GM23338 (cell line): ENCODE measurements at regions not wholly inside any gene's neighbourhood (a gene's known extent, or its start where the extent isn't known, plus 50 kb on each side); places are given as distances from the start of the nearest gene placed in this dataset.

Experiments
- ATAC-seq: fragments of 200-7000 bp; cut with Tn5 transposase; 3 replicates; pipeline ENCODE4 v1.9.1; 2020
- DNase-seq: peaks from one replicate; pipeline ENCODE4 v3.0.0-alpha.2; 2015; ENCODE audit warnings: low spot score
- H2AFZ ChIP-seq: fragments of 200-600 bp; sonication (generic); 2 replicates; pipeline ENCODE4 v1.8.0; 2016; ENCODE audit warnings: antibody characterized with exemption, mild to moderate bottlenecking, moderate library complexity
- H3F3A ChIP-seq: fragments of 200-600 bp; sonication (generic); replicated peaks from 2 replicates; pipeline ENCODE4 v1.8.0; 2017; ENCODE audit warnings: antibody characterized with exemption, mixed run types, low read depth
- H3K27ac ChIP-seq: fragments of 200-600 bp; sonication (generic); 2 replicates; pipeline ENCODE4 v1.6.1; 2016; ENCODE audit warnings: low read depth
- H3K27me3 ChIP-seq: fragments of 200-600 bp; sonication (generic); 2 replicates; pipeline ENCODE4 v1.8.0; 2016; ENCODE audit warnings: mild to moderate bottlenecking, mixed run types, moderate library complexity; ENCODE audit not compliant: insufficient read depth
- H3K36me3 ChIP-seq: fragments of 200-600 bp; sonication (generic); 2 replicates; pipeline ENCODE4 v1.8.0; 2016; ENCODE audit warnings: mild to moderate bottlenecking; ENCODE audit not compliant: insufficient read depth
- H3K4me1 ChIP-seq: fragments of 200-600 bp; sonication (generic); 2 replicates; pipeline ENCODE4 v1.8.0; 2016; ENCODE audit warnings: mild to moderate bottlenecking, moderate library complexity; ENCODE audit not compliant: insufficient read depth
- H3K4me2 ChIP-seq: fragments of 200-600 bp; sonication (generic); 2 replicates; pipeline ENCODE4 v1.7.1; 2017; ENCODE audit warnings: mixed run types
- H3K4me3 ChIP-seq: fragments of 200-600 bp; sonication (generic); 2 replicates; pipeline ENCODE4 v1.6.1; 2016; ENCODE audit warnings: mixed run types
- H3K79me2 ChIP-seq: fragments of 200-600 bp; sonication (generic); replicated peaks from 2 replicates; pipeline ENCODE4 v1.8.0; 2017; ENCODE audit warnings: mild to moderate bottlenecking; ENCODE audit not compliant: insufficient read depth
- H3K9me2 ChIP-seq: fragments of 200-600 bp; sonication (generic); 2 replicates; pipeline ENCODE4 v1.8.0; 2017; ENCODE audit not compliant: insufficient read depth
- H4K20me1 ChIP-seq: fragments of 200-600 bp; sonication (generic); replicated peaks from 2 replicates; pipeline ENCODE4 v1.8.0; 2017; ENCODE audit warnings: mild to moderate bottlenecking; ENCODE audit not compliant: insufficient read depth
- H3K27ac Mint-ChIP-seq: 2 replicates; pipeline ENCODE4 v1.8.0; 2020; ENCODE audit warnings: inconsistent platforms, mild to moderate bottlenecking, moderate library complexity, mixed read lengths
- H3K27me3 Mint-ChIP-seq: 3 replicates; pipeline ENCODE4 v1.8.0; 2022; ENCODE audit warnings: low read depth, mild to moderate bottlenecking, moderate library complexity, mixed read lengths, inconsistent platforms; ENCODE audit not compliant: insufficient read depth, poor library complexity
- H3K36me3 Mint-ChIP-seq: 3 replicates; pipeline ENCODE4 v1.8.0; 2021; ENCODE audit warnings: low read depth, mild to moderate bottlenecking, inconsistent platforms, moderate library complexity, mixed read lengths
- H3K4me1 Mint-ChIP-seq: 3 replicates; pipeline ENCODE4 v1.8.0; 2020; ENCODE audit warnings: mild to moderate bottlenecking, inconsistent platforms, mixed read lengths
- H3K4me3 Mint-ChIP-seq: 3 replicates; pipeline ENCODE4 v1.8.0; 2021; ENCODE audit warnings: moderate library complexity, mild to moderate bottlenecking, inconsistent platforms, mixed read lengths
- H3K9me3 Mint-ChIP-seq: 3 replicates; pipeline ENCODE4 v1.8.0; 2020; ENCODE audit warnings: moderate library complexity, mild to moderate bottlenecking, inconsistent platforms, mixed read lengths
- EZH2phosphoT487 ChIP-seq: fragments of 200-600 bp; sonication (generic); IDR thresholded peaks from one replicate; pipeline ENCODE4 v1.8.1; 2018; ENCODE audit warnings: antibody characterized with exemption; ENCODE audit not compliant: unreplicated experiment
- NANOG ChIP-seq: IDR thresholded peaks from 2 replicates; pipeline ENCODE4 v1.6.1; 2016; ENCODE audit warnings: antibody characterized with exemption, borderline replicate concordance
- ZNF114 ChIP-seq: fragments of 250-450 bp; sonication (Bioruptor Pico); IDR thresholded peaks from 2 replicates; pipeline ENCODE4 v1.5.0; 2020; ENCODE audit warnings: mild to moderate bottlenecking, moderate library complexity
- TF ChIP-seq, protein P1 (sequence below), 2 experiments: fragments of 200-600 bp in 1 of 2; sonication (generic) in 1 of 2; conservative IDR thresholded peaks; 2 replicates each; pipeline versions ENCODE4 v1.5.1 to v1.6.1; 2016 to 2017; ENCODE audit warnings: antibody characterized with exemption in 2 of 2, low read depth in 2 of 2, mild to moderate bottlenecking in 2 of 2, moderate library complexity in 1 of 2
- TF ChIP-seq, protein P2 (sequence below): IDR thresholded peaks from one replicate; pipeline ENCODE4 v1.6.1; 2018; ENCODE audit warnings: antibody characterized with exemption; ENCODE audit not compliant: unreplicated experiment
- TF ChIP-seq, protein P3 (sequence below): fragments of 250-450 bp; sonication (Bioruptor Pico); IDR thresholded peaks from 2 replicates; pipeline ENCODE4 v1.5.0; 2020; ENCODE audit warnings: mild to moderate bottlenecking, moderate library complexity

DNA sequence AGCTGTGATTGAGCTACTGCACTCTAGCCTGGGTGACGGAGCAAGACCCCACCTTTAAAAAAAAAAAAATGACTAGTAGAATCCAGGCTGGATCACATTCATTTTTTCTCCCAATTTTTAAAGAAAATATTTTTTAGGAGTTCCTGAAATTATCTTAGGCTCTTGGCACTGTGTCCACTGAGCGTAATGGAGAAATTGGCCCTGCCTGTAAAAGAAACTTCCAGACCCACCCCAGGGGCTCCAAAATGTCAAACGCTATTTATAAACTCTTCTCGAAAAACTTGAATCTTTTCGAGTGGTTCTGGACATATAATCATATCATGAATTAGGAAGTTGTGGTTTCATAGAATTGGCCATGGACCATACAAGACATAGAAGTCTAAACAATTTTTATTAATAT, 300.2 kb upstream of the RGMA start:
- peaks cover 3% of the 10 kb centered on the region; the same call in 1 of the 3 replicates for H3K36me3 Mint-ChIP-seq
- no peaks in the 10 kb centered on the region for H3K27me3 ChIP-seq
- ATAC-seq: no peak
- H3F3A ChIP-seq: no peaks in the 10 kb centered on the region
- H3K4me3 ChIP-seq: no peak overlapping the region
- no peak for DNase-seq
- no peaks in the 10 kb centered on the region for H3K79me2 ChIP-seq
- H3K27me3 Mint-ChIP-seq: peaks cover 4% of the 10 kb centered on the region
- no peak overlapping the region for H3K4me3 Mint-ChIP-seq
- peaks cover 17% of the 10 kb centered on the region; the same call in 2 of the 3 replicates for H3K9me3 Mint-ChIP-seq
- no peak overlapping the region for H3K27ac Mint-ChIP-seq
- H3K9me2 ChIP-seq: no peaks in the 10 kb centered on the region
- H3K4me2 ChIP-seq: no peak overlapping the region
- H2AFZ ChIP-seq: no peak overlapping the region
- H3K36me3 ChIP-seq: no peaks in the 10 kb centered on the region
- no peak overlapping the region for H3K27ac ChIP-seq
- H3K4me1 ChIP-seq: no peaks in the 10 kb centered on the region
- TF ChIP-seq, protein P1, sequence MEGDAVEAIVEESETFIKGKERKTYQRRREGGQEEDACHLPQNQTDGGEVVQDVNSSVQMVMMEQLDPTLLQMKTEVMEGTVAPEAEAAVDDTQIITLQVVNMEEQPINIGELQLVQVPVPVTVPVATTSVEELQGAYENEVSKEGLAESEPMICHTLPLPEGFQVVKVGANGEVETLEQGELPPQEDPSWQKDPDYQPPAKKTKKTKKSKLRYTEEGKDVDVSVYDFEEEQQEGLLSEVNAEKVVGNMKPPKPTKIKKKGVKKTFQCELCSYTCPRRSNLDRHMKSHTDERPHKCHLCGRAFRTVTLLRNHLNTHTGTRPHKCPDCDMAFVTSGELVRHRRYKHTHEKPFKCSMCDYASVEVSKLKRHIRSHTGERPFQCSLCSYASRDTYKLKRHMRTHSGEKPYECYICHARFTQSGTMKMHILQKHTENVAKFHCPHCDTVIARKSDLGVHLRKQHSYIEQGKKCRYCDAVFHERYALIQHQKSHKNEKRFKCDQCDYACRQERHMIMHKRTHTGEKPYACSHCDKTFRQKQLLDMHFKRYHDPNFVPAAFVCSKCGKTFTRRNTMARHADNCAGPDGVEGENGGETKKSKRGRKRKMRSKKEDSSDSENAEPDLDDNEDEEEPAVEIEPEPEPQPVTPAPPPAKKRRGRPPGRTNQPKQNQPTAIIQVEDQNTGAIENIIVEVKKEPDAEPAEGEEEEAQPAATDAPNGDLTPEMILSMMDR (conservative IDR thresholded peaks at IDR 0.05; ENCODE audit: low read depth in 2 of 2): no peak
- TF ChIP-seq, protein P2, sequence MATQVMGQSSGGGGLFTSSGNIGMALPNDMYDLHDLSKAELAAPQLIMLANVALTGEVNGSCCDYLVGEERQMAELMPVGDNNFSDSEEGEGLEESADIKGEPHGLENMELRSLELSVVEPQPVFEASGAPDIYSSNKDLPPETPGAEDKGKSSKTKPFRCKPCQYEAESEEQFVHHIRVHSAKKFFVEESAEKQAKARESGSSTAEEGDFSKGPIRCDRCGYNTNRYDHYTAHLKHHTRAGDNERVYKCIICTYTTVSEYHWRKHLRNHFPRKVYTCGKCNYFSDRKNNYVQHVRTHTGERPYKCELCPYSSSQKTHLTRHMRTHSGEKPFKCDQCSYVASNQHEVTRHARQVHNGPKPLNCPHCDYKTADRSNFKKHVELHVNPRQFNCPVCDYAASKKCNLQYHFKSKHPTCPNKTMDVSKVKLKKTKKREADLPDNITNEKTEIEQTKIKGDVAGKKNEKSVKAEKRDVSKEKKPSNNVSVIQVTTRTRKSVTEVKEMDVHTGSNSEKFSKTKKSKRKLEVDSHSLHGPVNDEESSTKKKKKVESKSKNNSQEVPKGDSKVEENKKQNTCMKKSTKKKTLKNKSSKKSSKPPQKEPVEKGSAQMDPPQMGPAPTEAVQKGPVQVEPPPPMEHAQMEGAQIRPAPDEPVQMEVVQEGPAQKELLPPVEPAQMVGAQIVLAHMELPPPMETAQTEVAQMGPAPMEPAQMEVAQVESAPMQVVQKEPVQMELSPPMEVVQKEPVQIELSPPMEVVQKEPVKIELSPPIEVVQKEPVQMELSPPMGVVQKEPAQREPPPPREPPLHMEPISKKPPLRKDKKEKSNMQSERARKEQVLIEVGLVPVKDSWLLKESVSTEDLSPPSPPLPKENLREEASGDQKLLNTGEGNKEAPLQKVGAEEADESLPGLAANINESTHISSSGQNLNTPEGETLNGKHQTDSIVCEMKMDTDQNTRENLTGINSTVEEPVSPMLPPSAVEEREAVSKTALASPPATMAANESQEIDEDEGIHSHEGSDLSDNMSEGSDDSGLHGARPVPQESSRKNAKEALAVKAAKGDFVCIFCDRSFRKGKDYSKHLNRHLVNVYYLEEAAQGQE: no peak
- TF ChIP-seq ZNF114 (CRISPR knock-in tag): no peak
- H4K20me1 ChIP-seq: no peaks in the 10 kb centered on the region
- H3K4me1 Mint-ChIP-seq: peaks cover 4% of the 10 kb centered on the region; the same call in 1 of the 3 replicates

DNA sequence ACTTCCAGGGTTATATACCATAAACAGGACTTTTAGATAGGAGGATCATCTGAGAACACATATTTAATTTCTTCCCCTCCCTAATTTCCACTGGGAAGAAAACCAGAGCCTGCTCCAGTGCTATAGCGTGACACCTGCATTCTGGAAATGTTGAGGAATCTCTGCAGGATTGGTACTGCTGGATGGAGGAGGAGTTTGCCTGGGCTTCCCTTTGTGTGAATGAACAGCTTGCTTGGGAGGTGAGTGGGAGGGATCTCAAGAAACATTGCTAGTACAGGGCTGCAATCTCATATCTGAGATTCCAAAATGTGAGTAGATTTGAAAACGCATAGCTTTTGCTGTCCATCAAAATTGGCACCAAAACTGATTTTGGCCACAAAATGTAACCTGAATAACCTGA, 295.9 kb upstream of the RGMA start:
- H3K36me3 ChIP-seq: no peaks in the 10 kb centered on the region
- H3K4me1 ChIP-seq: peaks cover 10% of the 10 kb centered on the region; the same call in 1 of the 2 replicates
- Mint-ChIP-seq H3K36me3 (no peaks in the 10 kb centered on the region), H3K27me3 (peaks cover 7% of the 10 kb centered on the region), H3K4me3 (no peak overlapping the region), H3K4me1 (peaks cover 21% of the 10 kb centered on the region; the same call in 2 of the 3 replicates), H3K27ac (no peak overlapping the region), H3K9me3 (peaks cover 1% of the 10 kb centered on the region; the same call in 2 of the 3 replicates)
- no peak overlapping the region for H3K4me3 ChIP-seq
- DNase-seq (no peak), ATAC-seq (no peak)
- no peak overlapping the region for H2AFZ ChIP-seq
- no peak overlapping the region for H3K27ac ChIP-seq
- no peaks in the 10 kb centered on the region for H4K20me1 ChIP-seq
- H3K79me2 ChIP-seq: no peaks in the 10 kb centered on the region
- H3K27me3 ChIP-seq: no peaks in the 10 kb centered on the region
- TF ChIP-seq, protein P3, sequence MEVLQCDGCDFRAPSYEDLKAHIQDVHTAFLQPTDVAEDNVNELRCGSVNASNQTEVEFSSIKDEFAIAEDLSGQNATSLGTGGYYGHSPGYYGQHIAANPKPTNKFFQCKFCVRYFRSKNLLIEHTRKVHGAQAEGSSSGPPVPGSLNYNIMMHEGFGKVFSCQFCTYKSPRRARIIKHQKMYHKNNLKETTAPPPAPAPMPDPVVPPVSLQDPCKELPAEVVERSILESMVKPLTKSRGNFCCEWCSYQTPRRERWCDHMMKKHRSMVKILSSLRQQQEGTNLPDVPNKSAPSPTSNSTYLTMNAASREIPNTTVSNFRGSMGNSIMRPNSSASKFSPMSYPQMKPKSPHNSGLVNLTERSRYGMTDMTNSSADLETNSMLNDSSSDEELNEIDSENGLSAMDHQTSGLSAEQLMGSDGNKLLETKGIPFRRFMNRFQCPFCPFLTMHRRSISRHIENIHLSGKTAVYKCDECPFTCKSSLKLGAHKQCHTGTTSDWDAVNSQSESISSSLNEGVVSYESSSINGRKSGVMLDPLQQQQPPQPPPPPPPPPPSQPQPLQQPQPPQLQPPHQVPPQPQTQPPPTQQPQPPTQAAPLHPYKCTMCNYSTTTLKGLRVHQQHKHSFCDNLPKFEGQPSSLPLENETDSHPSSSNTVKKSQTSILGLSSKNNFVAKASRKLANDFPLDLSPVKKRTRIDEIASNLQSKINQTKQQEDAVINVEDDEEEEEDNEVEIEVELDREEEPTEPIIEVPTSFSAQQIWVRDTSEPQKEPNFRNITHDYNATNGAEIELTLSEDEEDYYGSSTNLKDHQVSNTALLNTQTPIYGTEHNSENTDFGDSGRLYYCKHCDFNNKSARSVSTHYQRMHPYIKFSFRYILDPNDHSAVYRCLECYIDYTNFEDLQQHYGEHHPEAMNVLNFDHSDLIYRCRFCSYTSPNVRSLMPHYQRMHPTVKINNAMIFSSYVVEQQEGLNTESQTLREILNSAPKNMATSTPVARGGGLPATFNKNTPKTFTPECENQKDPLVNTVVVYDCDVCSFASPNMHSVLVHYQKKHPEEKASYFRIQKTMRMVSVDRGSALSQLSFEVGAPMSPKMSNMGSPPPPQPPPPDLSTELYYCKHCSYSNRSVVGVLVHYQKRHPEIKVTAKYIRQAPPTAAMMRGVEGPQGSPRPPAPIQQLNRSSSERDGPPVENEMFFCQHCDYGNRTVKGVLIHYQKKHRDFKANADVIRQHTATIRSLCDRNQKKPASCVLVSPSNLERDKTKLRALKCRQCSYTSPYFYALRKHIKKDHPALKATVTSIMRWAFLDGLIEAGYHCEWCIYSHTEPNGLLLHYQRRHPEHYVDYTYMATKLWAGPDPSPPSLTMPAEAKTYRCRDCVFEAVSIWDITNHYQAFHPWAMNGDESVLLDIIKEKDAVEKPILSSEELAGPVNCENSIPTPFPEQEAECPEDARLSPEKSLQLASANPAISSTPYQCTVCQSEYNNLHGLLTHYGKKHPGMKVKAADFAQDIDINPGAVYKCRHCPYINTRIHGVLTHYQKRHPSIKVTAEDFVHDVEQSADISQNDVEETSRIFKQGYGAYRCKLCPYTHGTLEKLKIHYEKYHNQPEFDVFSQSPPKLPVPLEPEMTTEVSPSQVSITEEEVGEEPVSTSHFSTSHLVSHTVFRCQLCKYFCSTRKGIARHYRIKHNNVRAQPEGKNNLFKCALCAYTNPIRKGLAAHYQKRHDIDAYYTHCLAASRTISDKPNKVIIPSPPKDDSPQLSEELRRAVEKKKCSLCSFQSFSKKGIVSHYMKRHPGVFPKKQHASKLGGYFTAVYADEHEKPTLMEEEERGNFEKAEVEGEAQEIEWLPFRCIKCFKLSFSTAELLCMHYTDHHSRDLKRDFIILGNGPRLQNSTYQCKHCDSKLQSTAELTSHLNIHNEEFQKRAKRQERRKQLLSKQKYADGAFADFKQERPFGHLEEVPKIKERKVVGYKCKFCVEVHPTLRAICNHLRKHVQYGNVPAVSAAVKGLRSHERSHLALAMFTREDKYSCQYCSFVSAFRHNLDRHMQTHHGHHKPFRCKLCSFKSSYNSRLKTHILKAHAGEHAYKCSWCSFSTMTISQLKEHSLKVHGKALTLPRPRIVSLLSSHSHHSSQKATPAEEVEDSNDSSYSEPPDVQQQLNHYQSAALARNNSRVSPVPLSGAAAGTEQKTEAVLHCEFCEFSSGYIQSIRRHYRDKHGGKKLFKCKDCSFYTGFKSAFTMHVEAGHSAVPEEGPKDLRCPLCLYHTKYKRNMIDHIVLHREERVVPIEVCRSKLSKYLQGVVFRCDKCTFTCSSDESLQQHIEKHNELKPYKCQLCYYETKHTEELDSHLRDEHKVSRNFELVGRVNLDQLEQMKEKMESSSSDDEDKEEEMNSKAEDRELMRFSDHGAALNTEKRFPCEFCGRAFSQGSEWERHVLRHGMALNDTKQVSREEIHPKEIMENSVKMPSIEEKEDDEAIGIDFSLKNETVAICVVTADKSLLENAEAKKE (CRISPR knock-in tag): no peak
- no peak for TF ChIP-seq NANOG
- no peak for TF ChIP-seq EZH2phosphoT487
- no peaks in the 10 kb centered on the region for H3K9me2 ChIP-seq
- H3F3A ChIP-seq: no peaks in the 10 kb centered on the region
- no peak overlapping the region for H3K4me2 ChIP-seq
